PC-3 (cell line): ENCODE measurements at regions not wholly inside any gene's neighbourhood (a gene's known extent, or its start where the extent isn't known, plus 50 kb on each side); places are given as distances from the start of the nearest gene placed in this dataset.

Experiments used
- ATAC-seq: fragments of 200-7000 bp; cut with Tn5 transposase; 2 replicates; pipeline ENCODE4 v1.9.1; 2020; ENCODE audit warnings: mild to moderate bottlenecking, moderate library complexity
- BruUV-seq: library from RNA; stranded (reverse); fragments of 400-500 nt; replicated peaks from 2 replicates; lab custom pipeline; 2021; lab: Mats Ljungman, UMichigan
- CTCF ChIA-PET: fragments of 300-600 bp; sonication (Branson Sonifier 250); formaldehyde crosslinking; loops from one replicate; lab custom pipeline; 2022; ENCODE audit warnings: antibody characterized with exemption; lab: Charles Lee
- POLR2A ChIA-PET: fragments of 300-600 bp; sonication (Branson Sonifier 250); formaldehyde crosslinking; loops from one replicate; lab custom pipeline; 2022; ENCODE audit warnings: antibody characterized with exemption; ENCODE audit not compliant: unreplicated experiment; lab: Charles Lee
- DNase-seq: peaks from one replicate; pipeline ENCODE4 v3.0.0-alpha.2; 2015
- H2AFZ ChIP-seq: fragments of 300-600 bp; sonication (generic); 2 replicates; pipeline ENCODE4 v1.6.0; 2016; ENCODE audit warnings: antibody characterized with exemption, low read length
- H3F3A ChIP-seq: fragments of 300-600 bp; sonication (generic); one replicate; pipeline ENCODE4 v1.6.0; 2017; ENCODE audit warnings: antibody characterized with exemption, low read length, control low read depth, mild to moderate bottlenecking; ENCODE audit not compliant: unreplicated experiment
- H3K27ac ChIP-seq: fragments of 300-600 bp; sonication (generic); 2 replicates; pipeline ENCODE4 v1.5.1; 2016; ENCODE audit warnings: mild to moderate bottlenecking, low read length
- H3K27me3 ChIP-seq: fragments of 300-600 bp; sonication (generic); 2 replicates; pipeline ENCODE4 v1.6.1; 2016; ENCODE audit warnings: low read length, mixed read lengths
- H3K36me3 ChIP-seq: fragments of 300-600 bp; sonication (generic); 2 replicates; pipeline ENCODE4 v1.6.1; 2016; ENCODE audit warnings: low read depth, mixed run types, low read length, mixed read lengths
- H3K4me1 ChIP-seq: fragments of 300-600 bp; sonication (generic); 2 replicates; pipeline ENCODE4 v1.5.1; 2016; ENCODE audit warnings: low read length; ENCODE audit not compliant: insufficient read depth
- H3K4me2 ChIP-seq: fragments of 300-600 bp; sonication (generic); 2 replicates; pipeline ENCODE4 v1.6.0; 2016; ENCODE audit warnings: low read length
- H3K4me3 ChIP-seq: fragments of 300-600 bp; sonication (generic); 2 replicates; pipeline ENCODE4 v1.5.1; 2016; ENCODE audit warnings: mild to moderate bottlenecking, low read length, mixed read lengths
- H3K79me2 ChIP-seq: fragments of 300-600 bp; sonication (generic); 2 replicates; pipeline ENCODE4 v1.6.1; 2017; ENCODE audit warnings: low read length, mixed read lengths
- H3K9ac ChIP-seq: fragments of 300-600 bp; sonication (generic); 2 replicates; pipeline ENCODE4 v1.6.0; 2016; ENCODE audit warnings: mild to moderate bottlenecking, low read length
- H3K9me2 ChIP-seq: fragments of 300-600 bp; sonication (generic); replicated peaks from 2 replicates; pipeline ENCODE4 v1.6.1; 2016; ENCODE audit warnings: mixed run types, low read length, mixed read lengths
- H3K9me3 ChIP-seq: fragments of 300-600 bp; sonication (generic); 2 replicates; pipeline ENCODE4 v1.6.1; 2016; ENCODE audit warnings: low read length, mixed read lengths
- H4K20me1 ChIP-seq: fragments of 300-600 bp; sonication (generic); 2 replicates; pipeline ENCODE4 v1.6.1; 2016; ENCODE audit warnings: low read length, mixed read lengths
- CTCF ChIP-seq: fragments of 300-600 bp; sonication (generic); conservative IDR thresholded peaks from 2 replicates; pipeline ENCODE4 v1.5.1; 2017; ENCODE audit warnings: antibody characterized with exemption, low read depth, mild to moderate bottlenecking, low read length
- EZH2 ChIP-seq: fragments of 300-600 bp; sonication (generic); IDR thresholded peaks from one replicate; pipeline ENCODE4 v1.6.1; 2017; ENCODE audit warnings: antibody characterized with exemption, mild to moderate bottlenecking, low read length; ENCODE audit not compliant: unreplicated experiment
- EZH2phosphoT487 ChIP-seq: fragments of 300-600 bp; sonication (generic); IDR thresholded peaks from 2 replicates; pipeline ENCODE4 v1.6.1; 2018; ENCODE audit warnings: mild to moderate bottlenecking, antibody characterized with exemption, low read length, borderline replicate concordance
- intact Hi-C: fragments of 100-400 bp; cut with micrococcal nuclease; formaldehyde crosslinking; loops from 2 replicates; pipeline ENCODE4 v1.9.0; 2023

- Histone ChIP-seq H3K9ac (no peak overlapping the region), H4K20me1 (no peaks in the 10 kb centered on the region), H3K4me2 (no peak overlapping the region), H3K27ac (no peak overlapping the region), H3K9me2 (no peaks in the 10 kb centered on the region), H3K27me3 (no peaks in the 10 kb centered on the region), H3K4me1 (peaks cover 13% of the 10 kb centered on the region), H3K79me2 (no peaks in the 10 kb centered on the region), H3K36me3 (no peaks in the 10 kb centered on the region), H3K9me3 (no peaks in the 10 kb centered on the region), H3F3A (no peaks in the 10 kb centered on the region), H3K4me3 (no peak overlapping the region), H2AFZ (no peak overlapping the region)
- DNase-seq = no peak
- ATAC-seq = no peak
- BruUV-seq = no TSS peak
- POLR2A ChIA-PET = no interaction called here
- intact Hi-C loops = no loop called here
- TF ChIP-seq CTCF (no peak), EZH2 (no peak), EZH2phosphoT487 (no peak)
- CTCF ChIA-PET = no interaction called here
Observed at GRCh38 chr3:170701696-170702678, 116.1 kb upstream of the SLC7A14 start.

- H3K9me3 ChIP-seq = no peaks in the 10 kb centered on the region
- POLR2A ChIA-PET = no interaction called here
- no peak for ATAC-seq
- TF ChIP-seq EZH2 = no peak
- TF ChIP-seq EZH2phosphoT487 = no peak
- TF ChIP-seq CTCF = no peak
- no peak for DNase-seq
- intact Hi-C loops = no loop called here
- H3K4me1 ChIP-seq = peaks cover 26% of the 10 kb centered on the region
- no peak overlapping the region for H3K27ac ChIP-seq
- H3K4me3 ChIP-seq = no peak overlapping the region
- no TSS peak for BruUV-seq
- no peaks in the 10 kb centered on the region for H4K20me1 ChIP-seq
- H3K79me2 ChIP-seq = no peaks in the 10 kb centered on the region
- no peaks in the 10 kb centered on the region for H3K9me2 ChIP-seq
- no peaks in the 10 kb centered on the region for H3K36me3 ChIP-seq
- CTCF ChIA-PET = no interaction called here
- H3K9ac ChIP-seq = no peak overlapping the region
- no peak overlapping the region for H3K4me2 ChIP-seq
- H2AFZ ChIP-seq = no peak overlapping the region
- no peaks in the 10 kb centered on the region for H3K27me3 ChIP-seq
- no peaks in the 10 kb centered on the region for H3F3A ChIP-seq
Observed at GRCh38 chr3:170700054-170700404, 114.2 kb upstream of the SLC7A14 start.
